Lower leg skin (tissue), 3 donors: ENCODE measurements at regions not wholly inside any gene's neighbourhood (a gene's known extent, or its start where the extent isn't known, plus 50 kb on each side); places are given as distances from the start of the nearest gene placed in this dataset.

Source experiments
- CTCF ChIP-seq, 3 donors: fragments of 450-650 bp; IDR thresholded peaks; one replicate each; pipeline ENCODE4 v1.5.1; 2016; ENCODE audit warnings: antibody characterized with exemption in 3 of 3, mild to moderate bottlenecking in 3 of 3, moderate library complexity in 2 of 3
- POLR2A ChIP-seq, 2 donors: fragments of 450-650 bp; IDR thresholded peaks; one replicate each; pipeline ENCODE4 v1.6.1; 2016 to 2017; ENCODE audit warnings: antibody characterized with exemption in 2 of 2, mild to moderate bottlenecking in 1 of 2, moderate library complexity in 1 of 2

DNA sequence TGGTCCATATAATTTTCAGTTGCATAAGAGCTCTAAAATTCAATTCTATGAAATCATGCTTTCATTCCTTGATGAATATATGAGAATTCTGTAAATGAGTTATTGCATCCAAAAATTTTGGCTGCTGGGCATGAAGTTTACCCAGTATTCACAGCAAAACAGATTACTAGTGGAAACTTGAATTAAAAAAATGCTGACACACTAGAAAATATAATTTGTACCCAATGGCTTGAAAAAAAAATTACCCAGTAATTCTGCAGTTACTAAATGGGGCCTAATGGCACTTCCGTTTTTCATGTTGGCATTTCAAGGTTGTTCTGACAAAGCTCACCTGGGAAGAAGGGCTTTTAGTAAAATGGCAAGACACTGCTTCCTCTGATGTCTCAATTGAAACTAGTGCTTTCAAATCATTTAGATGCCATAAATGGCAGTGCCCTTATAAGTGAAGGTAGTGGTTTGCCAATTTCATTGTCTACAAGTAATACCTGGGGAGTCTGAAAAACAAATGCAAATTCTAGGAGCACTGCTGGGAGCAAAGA lies 343.6 kb downstream of the TDRD15 start:
- TF ChIP-seq POLR2A (IDR thresholded peaks at IDR 0.05) (no peak), CTCF (IDR thresholded peaks at IDR 0.05) (no peak)
